ENCODE measurements at regions not wholly inside any gene's neighbourhood (a gene's known extent, or its start where the extent isn't known, plus 50 kb on each side); places are given as distances from the start of the nearest gene placed in this dataset.

DNA sequence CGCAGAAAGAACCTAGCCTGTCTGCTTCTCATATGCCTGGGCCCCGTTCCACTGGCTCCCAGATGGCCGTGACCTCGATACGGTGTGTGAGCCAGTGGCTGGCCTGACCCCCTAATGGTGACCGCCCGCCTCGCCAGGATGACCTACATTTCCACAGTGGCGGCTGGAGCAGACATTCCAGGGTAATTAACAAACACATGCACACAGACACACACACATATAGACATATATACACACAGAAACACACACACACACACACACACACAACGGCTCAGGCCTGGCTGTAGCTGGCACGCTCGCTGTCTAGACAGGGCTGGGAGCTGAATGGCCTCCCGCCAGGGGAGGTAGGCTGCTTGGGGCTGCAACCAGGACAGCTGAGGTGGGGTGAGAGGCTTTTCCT, 227.1 kb downstream of the ANKRD60 start:
- Histone ChIP-seq H2BK120ac (replicated peaks; ENCODE audit: low read depth, low read length) (no peak overlapping the region), H3K18ac (ENCODE audit: extremely low read depth, low read length) (no peak overlapping the region), H3K14ac (ENCODE audit: insufficient read length) (no peak overlapping the region), H3K4ac (replicated peaks; ENCODE audit: insufficient read length, low read depth, low read length) (no peak overlapping the region), H3K4me1 (replicated peaks in 1 of 4; ENCODE audit: control insufficient read depth in 3 of 4, insufficient read depth in 4 of 4, low read length in 3 of 4) (peaks cover 0 to 7% (median 6%) of the 10 kb centered on the region in 4 experiments; a peak in 5 of 7 replicates), H3K56ac (replicated peaks; ENCODE audit: insufficient read length, low read depth, low read length) (no peak overlapping the region), H2BK5ac (ENCODE audit: low read depth, low read length) (no peak overlapping the region), H3K9me3 (ENCODE audit: insufficient read depth in 2 of 2, low read depth in 1 of 2, low read length in 1 of 2) (0 out of 4 replicates have a peak, but pooled peaks cover 0 to 3% of the 10 kb centered on the region in 2 experiments), H4K20me1 (replicated peaks in 1 of 2; ENCODE audit: control insufficient read depth in 1 of 2, insufficient read depth in 2 of 2, low read length in 2 of 2) (no peaks in the 10 kb centered on the region), H3K36me3 (ENCODE audit: control insufficient read depth in 2 of 4, insufficient read depth in 4 of 4, low read length in 3 of 4) (no peaks in the 10 kb centered on the region), H4K91ac (replicated peaks; ENCODE audit: insufficient read length, low read length) (no peak overlapping the region), H3K79me2 (ENCODE audit: control insufficient read depth in 1 of 2, insufficient read depth in 2 of 2, low read length in 2 of 2) (no peaks in the 10 kb centered on the region), H3K23me2 (ENCODE audit: low read depth, low read length) (peaks cover 3% of the 10 kb centered on the region), H3K4me2 (ENCODE audit: insufficient read depth in 1 of 2, low read depth in 2 of 2, low read length in 2 of 2) (no peak overlapping the region), H3K23ac (ENCODE audit: insufficient read length) (no peak overlapping the region), H4K5ac (ENCODE audit: insufficient read length, low read depth, low read length) (no peak overlapping the region), H3K4me3 (ENCODE audit: extremely low read depth in 1 of 4, insufficient read depth in 2 of 4, low read depth in 3 of 4, low read length in 4 of 4) (no peak overlapping the region), H2BK20ac (ENCODE audit: low read length) (no peak overlapping the region), H4K8ac (ENCODE audit: extremely low read depth, insufficient read depth, low read length) (no peak overlapping the region), H3K27me3 (replicated peaks in 1 of 4; ENCODE audit: control insufficient read depth in 3 of 4, extremely low read depth in 1 of 4, insufficient read depth in 3 of 4, low read length in 3 of 4) (0 out of 7 replicates have a peak, but pooled peaks cover 0 to 3% (median 0%) of the 10 kb centered on the region in 4 experiments), H3K27ac (ENCODE audit: low read depth, low read length) (no peak overlapping the region), H3K9ac (replicated peaks in 1 of 4; ENCODE audit: extremely low read depth in 1 of 4, low read depth in 3 of 4, low read length in 3 of 4) (no peak overlapping the region), H2BK12ac (ENCODE audit: low read depth, low read length) (no peak overlapping the region), H2AK5ac (ENCODE audit: low read depth, low read length) (no peak overlapping the region), H3K79me1 (ENCODE audit: low read depth, low read length) (no peaks in the 10 kb centered on the region), H2AFZ (ENCODE audit: low read length) (no peak overlapping the region), H2BK15ac (ENCODE audit: low read length) (0 out of 2 replicates have a peak overlapping the region, but pooled peaks have one; percentile 76)
- FAIRE-seq = no peak
- DNase-seq (ENCODE audit: low read depth in 1 of 2, low spot score in 2 of 2) = no peak
- 87% methylated on average over 13 of the region's 13 CpGs; no CpG with 5 or more reads in 1 of the 2 experiments for WGBS, 2 experiments (ENCODE audit: extremely low coverage in 1 of 2, insufficient coverage in 1 of 2, insufficient read length in 1 of 2, insufficient replicate concordance in 2 of 2, low coverage in 1 of 2, low lambda C conversion rate in 2 of 2, missing lambda C conversion rate in 1 of 2)
- CTCF ChIA-PET (ENCODE audit: partially characterized antibody) = interaction anchor here (0.7 to 0.8 kb wide), 2 partner anchors 15 to 162 kb away, joined by 3 read pairs; no protein-coding TSS in a partner anchor
- POLR2A ChIA-PET (ENCODE audit: partially characterized antibody) = no interaction called here
- no peak for TF ChIP-seq YY1 (IDR thresholded peaks at IDR 0.05; ENCODE audit: low read depth, low read length)
- TF ChIP-seq RXRA (IDR thresholded peaks at IDR 0.05; ENCODE audit: insufficient read depth, low read depth, low read length) = no peak
- no peak for TF ChIP-seq CEBPB (IDR thresholded peaks at IDR 0.05; ENCODE audit: low read depth, low read length)
- TF ChIP-seq JUN (IDR thresholded peaks at IDR 0.05; ENCODE audit: low read depth, low read length) = no peak
- TF ChIP-seq RNF2 (IDR thresholded peaks at IDR 0.05; ENCODE audit: borderline replicate concordance, low read depth, low read length, missing control alignments, poor library complexity, severe bottlenecking) = no peak
- no peak for TF ChIP-seq SAP30 (IDR thresholded peaks at IDR 0.05; ENCODE audit: insufficient read depth, insufficient replicate concordance, low read length)
- TF ChIP-seq MAFK (IDR thresholded peaks at IDR 0.05; ENCODE audit: low read depth, low read length) = no peak
- no peak for TF ChIP-seq SP1 (IDR thresholded peaks at IDR 0.05; ENCODE audit: low read depth, low read length)
- TF ChIP-seq SIRT6 (IDR thresholded peaks at IDR 0.05; ENCODE audit: low read length) = no peak
- TF ChIP-seq, protein P1, sequence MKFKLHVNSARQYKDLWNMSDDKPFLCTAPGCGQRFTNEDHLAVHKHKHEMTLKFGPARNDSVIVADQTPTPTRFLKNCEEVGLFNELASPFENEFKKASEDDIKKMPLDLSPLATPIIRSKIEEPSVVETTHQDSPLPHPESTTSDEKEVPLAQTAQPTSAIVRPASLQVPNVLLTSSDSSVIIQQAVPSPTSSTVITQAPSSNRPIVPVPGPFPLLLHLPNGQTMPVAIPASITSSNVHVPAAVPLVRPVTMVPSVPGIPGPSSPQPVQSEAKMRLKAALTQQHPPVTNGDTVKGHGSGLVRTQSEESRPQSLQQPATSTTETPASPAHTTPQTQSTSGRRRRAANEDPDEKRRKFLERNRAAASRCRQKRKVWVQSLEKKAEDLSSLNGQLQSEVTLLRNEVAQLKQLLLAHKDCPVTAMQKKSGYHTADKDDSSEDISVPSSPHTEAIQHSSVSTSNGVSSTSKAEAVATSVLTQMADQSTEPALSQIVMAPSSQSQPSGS (IDR thresholded peaks at IDR 0.05; ENCODE audit: low read length) = no peak
- TF ChIP-seq KDM4A (IDR thresholded peaks at IDR 0.05; ENCODE audit: low read depth, low read length, severe bottlenecking) = no peak
- TF ChIP-seq RAD21 (IDR thresholded peaks at IDR 0.05 in 1 of 2, conservative IDR thresholded peaks at IDR 0.05 in 1 of 2; ENCODE audit: low read depth in 2 of 2, low read length in 2 of 2) = no peak
- TF ChIP-seq SP4 (IDR thresholded peaks at IDR 0.05; ENCODE audit: low read length) = no peak

Data from H1 (cell line).